ENCODE measurements at regions not wholly inside any gene's neighbourhood (a gene's known extent, or its start where the extent isn't known, plus 50 kb on each side); places are given as distances from the start of the nearest gene placed in this dataset.

DNA sequence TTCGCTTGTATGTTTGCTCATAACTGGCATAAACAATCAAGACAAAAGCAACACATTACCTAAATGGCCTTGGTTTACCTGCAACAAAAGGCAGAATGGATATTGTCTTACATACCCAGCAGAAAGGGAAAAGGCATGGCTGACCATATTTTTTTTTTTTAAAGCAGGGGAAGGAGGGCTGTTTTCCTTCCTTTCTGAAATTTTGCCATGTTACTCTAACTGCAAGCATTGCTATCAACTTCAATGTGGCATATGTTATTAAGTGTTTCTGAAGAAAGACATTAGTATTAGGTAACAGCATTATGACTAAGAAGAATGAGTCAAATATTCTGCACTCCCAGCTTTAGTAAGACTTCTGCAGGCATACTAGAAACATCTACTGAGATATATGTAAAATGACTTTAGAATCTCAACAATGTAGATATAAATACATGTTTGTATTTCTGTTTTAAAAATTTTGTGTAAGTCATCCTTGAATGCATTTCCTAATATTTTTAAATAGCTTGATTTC, 512.6 kb upstream of the FAM241A start:
- DNase-seq (ENCODE audit: low read depth, low spot score), result no peak
- Histone ChIP-seq H3K9me3 (ENCODE audit: low read depth, low read length) (no peaks in the 10 kb centered on the region), H3K36me3 (ENCODE audit: insufficient read depth, low read length) (no peaks in the 10 kb centered on the region), H3K9ac (ENCODE audit: insufficient read length) (peak overlapping the region; percentile 11), H3K4me3 (peak overlapping the region; percentile 29; the same call in 1 of the 2 replicates), H3K27ac (peak overlapping the region; percentile 94)
- TF ChIP-seq EZH2 (IDR thresholded peaks at IDR 0.05), result no peak
- TF ChIP-seq FOXP2 (optimal IDR thresholded peaks at IDR 0.05; ENCODE audit: control extremely low read depth, extremely low read length, insufficient read depth), result no peak
- TF ChIP-seq POLR2AphosphoS5 (IDR thresholded peaks at IDR 0.05; ENCODE audit: borderline replicate concordance, low read depth, low read length), result no peak

DNA sequence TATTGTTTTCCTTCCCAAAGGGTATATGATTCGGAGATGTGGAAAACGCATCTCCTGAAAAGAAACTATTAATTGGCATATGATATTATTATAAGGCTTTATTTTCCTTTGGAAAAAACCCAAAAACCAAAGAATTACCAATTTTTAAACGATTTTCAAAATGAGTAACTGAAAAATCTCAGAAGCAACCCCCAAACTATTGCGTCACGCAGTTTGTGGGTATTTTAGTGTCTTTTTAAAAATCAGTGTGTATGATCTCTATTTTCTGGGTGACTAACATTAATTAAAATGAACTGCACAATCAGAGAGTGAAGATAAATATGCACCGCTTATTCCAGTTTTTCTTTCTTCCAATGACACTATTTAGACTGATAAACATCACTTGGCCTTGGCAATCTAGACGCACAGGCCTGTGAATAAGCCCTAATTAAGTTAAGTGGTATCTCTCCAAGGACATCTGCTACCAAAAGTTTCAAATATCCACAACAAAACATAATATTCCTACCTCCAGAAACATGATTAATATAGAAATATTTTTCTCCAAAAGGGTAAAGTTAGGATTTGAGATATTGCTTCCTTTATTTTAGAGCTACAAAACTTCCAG, 511.5 kb upstream of the FAM241A start:
- no peaks in the 10 kb centered on the region for H3K36me3 ChIP-seq (ENCODE audit: insufficient read depth, low read length)
- no peak for DNase-seq (ENCODE audit: low read depth, low spot score)
- no peak overlapping the region for H3K9ac ChIP-seq (ENCODE audit: insufficient read length)
- TF ChIP-seq FOXP2 (optimal IDR thresholded peaks at IDR 0.05; ENCODE audit: control extremely low read depth, extremely low read length, insufficient read depth) (no peak), EZH2 (IDR thresholded peaks at IDR 0.05) (no peak), POLR2AphosphoS5 (IDR thresholded peaks at IDR 0.05; ENCODE audit: borderline replicate concordance, low read depth, low read length) (no peak)
- no peaks in the 10 kb centered on the region for H3K9me3 ChIP-seq (ENCODE audit: low read depth, low read length)
- H3K4me3 ChIP-seq, result no peak overlapping the region
- peak overlapping the region; percentile 14; the same call in 1 of the 2 replicates for H3K27ac ChIP-seq

DNA sequence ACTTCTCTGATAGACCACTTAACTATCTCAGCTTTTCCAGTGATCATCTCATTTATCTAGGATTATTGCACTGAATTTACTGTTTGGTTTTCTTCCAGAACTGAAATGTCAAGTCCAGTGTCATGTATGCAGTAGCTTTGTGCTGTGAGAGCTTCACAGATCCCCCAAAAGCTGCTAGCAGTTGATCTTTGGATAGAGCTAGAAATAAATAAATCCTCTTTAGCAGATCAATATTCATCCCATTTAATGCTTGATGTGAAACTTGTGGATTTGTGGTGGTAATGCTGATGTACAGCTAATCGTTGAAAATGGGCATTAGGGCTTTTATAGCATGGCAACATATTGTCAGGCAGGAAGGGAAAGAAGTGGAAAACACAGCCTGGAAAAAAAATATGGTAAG, 509.6 kb upstream of the FAM241A start:
- no peak overlapping the region for H3K9ac ChIP-seq (ENCODE audit: insufficient read length)
- DNase-seq (ENCODE audit: low read depth, low spot score), result no peak
- H3K27ac ChIP-seq, result no peak overlapping the region
- no peak overlapping the region for H3K4me3 ChIP-seq
- no peaks in the 10 kb centered on the region for H3K36me3 ChIP-seq (ENCODE audit: insufficient read depth, low read length)
- TF ChIP-seq FOXP2 (optimal IDR thresholded peaks at IDR 0.05; ENCODE audit: control extremely low read depth, extremely low read length, insufficient read depth), result no peak
- no peak for TF ChIP-seq POLR2AphosphoS5 (IDR thresholded peaks at IDR 0.05; ENCODE audit: borderline replicate concordance, low read depth, low read length)
- TF ChIP-seq EZH2 (IDR thresholded peaks at IDR 0.05), result no peak
- H3K9me3 ChIP-seq (ENCODE audit: low read depth, low read length), result no peaks in the 10 kb centered on the region

GRCh38 chr4:111636961-111637585, 508.2 kb upstream of the FAM241A start:
- no peaks in the 10 kb centered on the region for H3K9me3 ChIP-seq (ENCODE audit: low read depth, low read length)
- H3K9ac ChIP-seq (ENCODE audit: insufficient read length), result no peak overlapping the region
- TF ChIP-seq POLR2AphosphoS5 (IDR thresholded peaks at IDR 0.05; ENCODE audit: borderline replicate concordance, low read depth, low read length) (no peak), EZH2 (IDR thresholded peaks at IDR 0.05) (no peak), FOXP2 (optimal IDR thresholded peaks at IDR 0.05; ENCODE audit: control extremely low read depth, extremely low read length, insufficient read depth) (no peak)
- no peak overlapping the region for H3K4me3 ChIP-seq
- no peak overlapping the region for H3K27ac ChIP-seq
- no peak for DNase-seq (ENCODE audit: low read depth, low spot score)
- no peaks in the 10 kb centered on the region for H3K36me3 ChIP-seq (ENCODE audit: insufficient read depth, low read length)

GRCh38 chr4:111639120-111639690, 506.0 kb upstream of the FAM241A start:
- Histone ChIP-seq H3K9ac (ENCODE audit: insufficient read length) (peak overlapping the region; percentile 77), H3K9me3 (ENCODE audit: low read depth, low read length) (no peaks in the 10 kb centered on the region), H3K27ac (peak overlapping the region; percentile 73), H3K4me3 (peak overlapping the region; percentile 78), H3K36me3 (ENCODE audit: insufficient read depth, low read length) (no peaks in the 10 kb centered on the region)
- TF ChIP-seq POLR2AphosphoS5 (IDR thresholded peaks at IDR 0.05; ENCODE audit: borderline replicate concordance, low read depth, low read length), result no peak
- TF ChIP-seq EZH2 (IDR thresholded peaks at IDR 0.05), result no peak
- TF ChIP-seq FOXP2 (optimal IDR thresholded peaks at IDR 0.05; ENCODE audit: control extremely low read depth, extremely low read length, insufficient read depth), result no peak
- no peak for DNase-seq (ENCODE audit: low read depth, low spot score)

- DNase-seq (ENCODE audit: low read depth, low spot score), result no peak
- peak overlapping the region; percentile 73 for H3K27ac ChIP-seq
- peak overlapping the region; percentile 78 for H3K4me3 ChIP-seq
- no peaks in the 10 kb centered on the region for H3K9me3 ChIP-seq (ENCODE audit: low read depth, low read length)
- no peaks in the 10 kb centered on the region for H3K36me3 ChIP-seq (ENCODE audit: insufficient read depth, low read length)
- H3K9ac ChIP-seq (ENCODE audit: insufficient read length), result peak overlapping the region; percentile 77
- TF ChIP-seq POLR2AphosphoS5 (IDR thresholded peaks at IDR 0.05; ENCODE audit: borderline replicate concordance, low read depth, low read length), result no peak
- TF ChIP-seq EZH2 (IDR thresholded peaks at IDR 0.05), result no peak
- no peak for TF ChIP-seq FOXP2 (optimal IDR thresholded peaks at IDR 0.05; ENCODE audit: control extremely low read depth, extremely low read length, insufficient read depth)
Observed at GRCh38 chr4:111639876-111640275, 505.4 kb upstream of the FAM241A start.

DNA sequence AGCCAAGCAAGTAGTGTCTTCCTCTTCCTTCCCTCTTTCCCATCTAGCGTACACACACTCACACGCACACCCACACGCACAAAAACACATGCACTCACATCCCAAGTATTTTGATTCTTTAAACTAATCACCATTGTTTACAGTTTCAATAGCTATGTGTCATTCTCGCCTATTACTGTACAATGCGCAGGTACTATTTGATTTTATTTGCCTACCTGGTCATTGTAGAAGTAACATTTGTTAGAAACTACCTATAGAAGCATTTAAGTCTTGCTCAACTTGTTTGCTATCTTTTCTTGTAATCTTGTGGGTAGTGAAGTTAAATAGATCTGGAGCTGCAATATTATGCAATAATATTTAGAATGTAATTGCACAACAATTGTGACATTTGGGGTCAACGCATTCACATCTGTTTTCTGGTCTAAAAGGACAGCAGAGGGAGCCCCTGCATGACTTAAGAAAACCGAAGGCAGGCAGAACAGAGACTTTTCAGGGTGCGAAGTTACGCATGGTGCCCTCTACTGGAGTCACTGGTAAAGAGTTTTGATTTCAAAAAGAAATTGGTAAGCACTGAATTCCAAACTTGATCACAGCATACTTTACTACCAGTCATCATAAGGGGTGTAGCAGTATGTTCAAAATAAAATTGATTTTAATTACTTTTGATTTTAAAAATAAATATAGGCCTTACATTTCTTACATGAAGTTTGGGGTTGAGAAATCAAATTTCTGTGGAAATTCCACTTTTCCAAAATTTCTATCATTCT, 503.3 kb upstream of the FAM241A start:
- Histone ChIP-seq H3K9me3 (ENCODE audit: low read depth, low read length) (no peaks in the 10 kb centered on the region), H3K36me3 (ENCODE audit: insufficient read depth, low read length) (no peaks in the 10 kb centered on the region), H3K9ac (ENCODE audit: insufficient read length) (peak overlapping the region; percentile 28), H3K27ac (peak overlapping the region; percentile 67; the same call in 1 of the 2 replicates), H3K4me3 (0 out of 2 replicates have a peak overlapping the region, but pooled peaks have one; percentile 18)
- DNase-seq (ENCODE audit: low read depth, low spot score), result peak; percentile 93
- TF ChIP-seq FOXP2 (optimal IDR thresholded peaks at IDR 0.05; ENCODE audit: control extremely low read depth, extremely low read length, insufficient read depth) (peak; percentile 55), EZH2 (IDR thresholded peaks at IDR 0.05) (no peak)

- H3K27ac ChIP-seq, result no peak overlapping the region
- H3K9me3 ChIP-seq (ENCODE audit: low read depth, low read length), result no peaks in the 10 kb centered on the region
- H3K36me3 ChIP-seq (ENCODE audit: insufficient read depth, low read length), result no peaks in the 10 kb centered on the region
- DNase-seq (ENCODE audit: low read depth, low spot score), result no peak
- no peak overlapping the region for H3K4me3 ChIP-seq
- TF ChIP-seq POLR2AphosphoS5 (IDR thresholded peaks at IDR 0.05; ENCODE audit: borderline replicate concordance, low read depth, low read length) (no peak), EZH2 (IDR thresholded peaks at IDR 0.05) (no peak), FOXP2 (optimal IDR thresholded peaks at IDR 0.05; ENCODE audit: control extremely low read depth, extremely low read length, insufficient read depth) (no peak)
- no peak overlapping the region for H3K9ac ChIP-seq (ENCODE audit: insufficient read length)
Observed at GRCh38 chr4:111648056-111648455, 497.2 kb upstream of the FAM241A start.

Measured in SK-N-MC (cell line).